HCEC 1CT (cell line): ENCODE measurements at regions not wholly inside any gene's neighbourhood (a gene's known extent, or its start where the extent isn't known, plus 50 kb on each side); places are given as distances from the start of the nearest gene placed in this dataset.
"Not testable (repeated sequence)": the region's sequence is repeated elsewhere in the genome, so short reads cannot be mapped to it uniquely, and the experiment has no call there.

Experiments used
- DNase-seq: peaks from one replicate; pipeline ENCODE4 v3.0.0-alpha.2; 2017

GRCh38 chr12:84218406-84218805 lies 694.2 kb downstream of the SLC6A15 start:
- no peak for DNase-seq

GRCh38 chr12:84201976-84202375 lies 710.6 kb downstream of the SLC6A15 start:
- DNase-seq, result no peak

GRCh38 chr12:84198294-84198946 lies 714.2 kb downstream of the SLC6A15 start:
- DNase-seq, result no peak

GRCh38 chr12:84191779-84192178 lies 720.8 kb downstream of the SLC6A15 start:
- no peak for DNase-seq

DNA sequence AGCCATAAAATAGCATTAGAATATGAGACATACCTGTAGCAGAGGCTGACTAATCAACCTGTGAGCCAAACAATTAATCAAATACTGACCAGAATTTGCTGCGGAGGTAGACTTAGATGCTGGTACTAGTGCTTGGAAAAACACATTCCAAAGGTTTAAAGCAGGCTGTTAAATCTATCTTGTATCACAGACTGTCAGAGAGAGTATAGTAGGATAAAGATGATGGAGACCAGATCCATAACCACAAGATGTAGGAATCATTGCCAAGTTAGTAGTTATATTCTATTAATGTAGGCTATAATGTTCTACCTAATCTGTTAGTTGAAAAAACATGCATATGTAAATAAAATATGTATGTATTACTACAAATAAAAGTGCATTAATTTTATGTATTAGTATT lies 726.2 kb downstream of the SLC6A15 start:
- DNase-seq, result no peak

DNA sequence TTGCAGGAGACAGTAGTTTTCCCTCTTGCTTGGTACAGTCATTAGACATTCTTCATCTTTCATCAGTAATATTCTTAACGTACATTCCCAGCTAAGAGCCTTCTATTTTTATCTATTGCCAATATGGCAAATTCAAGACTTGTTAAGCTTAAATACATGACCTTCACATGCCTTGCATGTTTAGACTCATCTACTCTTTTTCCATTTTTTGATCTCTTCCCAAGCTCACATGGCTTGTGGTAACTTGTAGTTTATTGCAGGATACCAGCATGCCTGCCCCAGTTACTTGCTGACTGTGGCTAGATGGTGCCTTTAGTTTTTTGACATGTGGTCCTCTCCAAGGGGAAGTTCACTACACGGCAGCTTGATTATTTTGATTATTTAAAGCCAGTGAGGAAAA lies 729.0 kb downstream of the SLC6A15 start:
- no peak for DNase-seq

- DNase-seq, result no peak
Observed at GRCh38 chr12:84174115-84174514, 738.5 kb downstream of the SLC6A15 start.

- DNase-seq, result no peak
Observed at GRCh38 chr12:84172823-84173424, 739.7 kb downstream of the SLC6A15 start.

GRCh38 chr12:84166812-84167211 lies 745.8 kb downstream of the SLC6A15 start:
- DNase-seq, result no peak

DNA sequence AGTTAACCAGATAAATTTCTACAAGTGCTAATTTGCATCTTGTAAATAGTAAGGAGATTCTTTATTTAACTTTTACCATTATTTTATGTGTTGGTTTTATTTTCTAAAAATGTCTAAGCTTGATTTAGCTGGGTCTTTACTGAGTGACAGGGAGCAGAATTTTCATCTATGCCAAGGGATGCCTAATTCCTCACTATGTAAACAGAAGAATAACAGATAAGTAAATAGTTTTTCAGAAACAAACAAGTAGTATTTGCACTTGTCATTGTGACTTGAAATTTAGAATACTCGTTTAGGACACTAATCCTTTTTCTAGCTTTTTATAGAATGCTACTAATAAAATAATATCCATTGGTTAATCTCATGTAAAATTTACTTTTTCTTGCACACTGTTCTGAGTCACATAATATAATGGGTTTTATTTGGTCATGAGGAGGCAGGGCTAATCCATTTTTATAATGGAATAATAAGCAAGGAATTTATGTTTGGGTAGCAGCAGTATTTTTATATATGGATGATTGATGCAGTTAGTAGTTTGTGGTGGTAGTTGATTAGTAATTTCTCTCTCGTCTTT lies 746.5 kb downstream of the SLC6A15 start:
- DNase-seq, result no peak

GRCh38 chr12:84161296-84161695 lies 751.3 kb downstream of the SLC6A15 start:
- no peak for DNase-seq

- DNase-seq, result no peak
Observed at GRCh38 chr12:84159260-84159659, 753.3 kb downstream of the SLC6A15 start.

GRCh38 chr12:84157170-84157569 lies 755.4 kb downstream of the SLC6A15 start:
- no peak for DNase-seq

DNA sequence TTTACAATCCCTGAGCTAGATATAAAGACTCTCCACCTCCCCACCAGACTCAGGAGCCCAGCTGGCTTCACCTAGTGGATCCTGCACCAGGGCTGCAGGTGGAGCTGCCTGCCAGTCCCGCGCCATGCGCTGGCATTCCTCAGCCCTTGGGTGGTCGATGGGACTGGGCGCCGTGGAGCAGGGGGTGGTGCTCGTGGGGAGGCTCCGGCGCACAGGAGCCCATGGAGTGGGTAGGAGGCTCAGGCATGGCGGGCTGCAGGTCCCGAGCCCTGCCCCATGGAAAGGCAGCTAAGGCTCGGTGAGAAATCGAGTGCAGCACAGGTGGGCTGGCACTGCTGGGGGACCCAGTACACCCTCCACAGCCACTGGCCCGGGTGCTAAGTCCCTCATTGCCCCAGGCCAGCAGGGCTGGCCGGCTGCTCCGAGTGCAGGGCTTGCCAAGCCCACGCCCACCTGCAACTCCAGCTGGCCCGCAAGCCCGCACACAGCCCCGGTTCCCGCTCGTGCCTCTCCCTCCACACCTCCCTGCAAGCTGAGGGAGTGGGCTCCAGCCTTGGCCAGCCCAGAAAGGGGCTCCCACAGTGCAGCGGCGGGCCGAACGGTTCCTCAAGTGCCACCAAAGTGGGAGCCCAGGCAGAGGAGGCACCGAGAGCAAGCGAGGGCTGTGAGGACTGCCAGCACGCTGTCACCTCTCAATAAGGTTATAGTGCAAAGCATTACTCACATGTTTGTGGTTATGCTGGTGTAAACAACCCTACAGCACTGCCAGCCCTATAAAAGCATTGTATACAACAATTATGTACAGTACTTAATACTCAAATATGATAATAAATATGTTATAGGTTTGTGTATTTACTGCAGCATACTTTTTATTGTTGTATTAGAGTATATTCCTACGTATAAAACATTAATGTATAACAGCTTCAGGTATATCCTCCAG lies 757.3 kb downstream of the SLC6A15 start:
- not testable (repeated sequence) for DNase-seq

GRCh38 chr12:84154439-84154990 lies 758.1 kb downstream of the SLC6A15 start:
- not testable (repeated sequence) for DNase-seq

- DNase-seq, result no peak
Observed at GRCh38 chr12:84150201-84150600, 762.4 kb downstream of the SLC6A15 start.

- no peak for DNase-seq
Observed at GRCh38 chr12:84148335-84148734, 764.3 kb downstream of the SLC6A15 start.

DNA sequence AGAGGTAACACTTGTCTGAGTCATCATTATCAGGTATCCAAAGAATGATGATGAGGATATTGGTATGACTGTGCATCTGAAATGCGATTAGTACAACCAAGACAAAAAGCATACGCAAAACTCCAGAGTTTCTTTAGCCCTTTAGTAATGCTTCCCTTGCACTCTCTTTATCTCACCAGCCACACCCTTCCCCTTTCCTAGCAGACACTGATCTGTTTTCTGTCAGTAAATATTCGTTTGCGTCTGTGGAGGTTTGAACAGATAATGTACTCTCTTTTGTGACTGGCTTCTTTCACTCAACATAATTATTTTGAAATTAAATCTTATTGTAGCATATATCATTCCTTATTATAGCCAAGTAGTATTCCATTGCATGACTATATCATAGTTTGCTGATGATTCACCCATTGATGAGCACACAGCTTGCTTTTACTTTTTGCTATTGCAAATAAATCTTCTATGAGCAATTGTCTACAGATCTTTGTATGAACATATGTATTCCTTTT lies 775.7 kb downstream of the SLC6A15 start:
- DNase-seq, result peak; percentile 81

DNA sequence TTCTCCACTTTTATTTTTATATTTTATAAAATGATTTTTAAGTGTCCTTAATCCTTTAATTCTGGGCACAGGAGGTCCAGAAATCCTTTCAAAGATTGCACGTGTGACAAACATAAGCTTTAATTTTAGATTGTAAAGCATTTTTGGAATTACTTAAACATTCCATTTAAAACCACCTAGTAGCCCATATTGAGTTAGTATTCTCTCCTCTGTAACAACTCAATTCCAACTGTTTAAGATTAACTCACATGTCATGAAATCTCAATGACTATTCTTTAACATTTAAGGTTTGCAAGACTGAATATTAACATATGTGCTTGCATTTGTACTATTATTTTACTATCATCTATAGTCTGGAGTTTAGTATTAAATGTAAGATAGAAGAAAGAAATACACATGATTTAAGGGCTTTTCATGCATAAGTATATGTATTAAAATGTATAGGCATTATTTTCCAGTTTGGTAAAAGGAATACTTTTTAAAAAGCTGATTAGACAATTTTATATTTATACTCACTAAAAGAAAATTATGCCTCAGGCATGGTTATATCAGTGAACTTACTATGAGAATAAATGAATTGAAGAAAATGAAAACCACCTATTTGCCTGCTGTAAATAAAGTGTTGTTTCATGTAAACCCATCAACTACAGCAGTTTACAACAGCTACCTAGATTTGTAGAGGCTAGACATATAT lies 776.9 kb downstream of the SLC6A15 start:
- DNase-seq, result no peak

GRCh38 chr12:84134797-84135366 lies 777.7 kb downstream of the SLC6A15 start:
- DNase-seq, result peak; percentile 43

DNA sequence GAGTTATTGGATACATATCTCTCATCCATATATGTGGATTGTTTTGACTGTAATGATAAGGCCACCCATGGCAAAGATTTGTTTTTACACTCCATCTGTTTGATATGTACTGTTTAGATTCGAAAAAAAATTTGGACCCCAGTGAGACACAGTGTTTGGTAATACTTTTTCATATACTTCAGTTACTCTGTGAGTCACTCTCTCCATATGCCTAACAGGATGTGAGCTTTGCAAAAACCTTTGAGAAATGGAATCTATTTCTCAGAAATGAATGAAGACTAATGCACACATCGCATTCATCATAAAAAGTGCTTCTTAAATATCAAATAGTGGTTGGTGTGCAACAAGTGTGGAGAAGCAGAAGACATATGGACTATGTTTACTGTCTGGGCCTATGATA lies 781.5 kb downstream of the SLC6A15 start:
- DNase-seq, result peak; percentile 58
